ENCODE measurements at regions not wholly inside any gene's neighbourhood (a gene's known extent, or its start where the extent isn't known, plus 50 kb on each side); places are given as distances from the start of the nearest gene placed in this dataset.

DNA sequence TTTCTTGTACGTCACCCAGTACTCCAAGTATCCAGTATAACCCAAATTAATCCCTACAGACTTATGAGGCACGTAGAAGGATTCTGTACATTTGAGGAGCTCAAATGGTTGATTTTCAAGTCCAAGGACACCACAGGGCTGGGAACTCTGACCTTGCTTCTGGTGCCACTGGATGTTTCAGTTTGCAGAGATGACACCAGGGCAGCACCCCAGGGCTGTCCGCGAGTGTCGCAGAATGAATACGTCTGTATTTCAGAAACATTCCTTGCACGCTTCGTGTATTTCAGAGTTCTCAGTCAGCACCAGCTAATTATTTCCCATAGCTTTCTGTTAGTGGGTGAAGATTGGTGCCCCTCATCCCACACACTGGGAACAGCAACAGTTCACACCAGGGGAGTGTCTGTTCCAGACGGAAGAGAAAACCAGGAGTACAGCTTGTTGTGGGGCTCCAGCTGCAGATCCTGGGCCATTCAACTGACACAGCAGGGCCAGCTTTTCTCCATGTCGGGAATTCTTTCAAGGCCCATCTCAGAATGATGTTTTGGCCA lies 159.2 kb downstream of the RHOU start:
- intact Hi-C loops (cut with DNase I; ENCODE audit: low total_unique reads): no loop called here

DNA sequence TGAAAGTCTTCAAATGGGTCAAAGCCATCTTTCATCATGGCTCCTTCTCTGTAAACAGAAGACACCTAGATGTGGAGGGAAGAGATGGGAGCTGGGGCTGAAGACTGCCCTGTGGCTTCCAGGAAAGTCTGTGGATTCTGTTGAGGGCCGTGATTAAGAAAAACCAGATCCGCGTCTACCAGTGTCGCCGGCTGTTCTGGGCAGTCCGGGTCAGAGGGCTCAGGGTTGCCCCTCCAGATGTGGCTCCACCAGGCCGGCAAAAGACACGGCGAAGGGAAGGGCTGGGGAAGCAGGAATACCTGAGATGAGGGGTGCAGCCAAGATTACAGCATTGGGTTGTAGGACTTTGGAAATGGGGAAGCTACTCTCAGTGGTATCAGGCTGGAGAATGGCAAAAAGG lies 162.6 kb downstream of the RHOU start:
- intact Hi-C loops (cut with DNase I; ENCODE audit: low total_unique reads) (no loop called here), in situ Hi-C loops (cut with MboI; ENCODE audit: low sequenced_read_pairs in 4 of 4) (no loop called here)
- Histone ChIP-seq H3K9me3 (no peaks in the 10 kb centered on the region), H3K27ac (no peak overlapping the region), H3K27me3 (no peaks in the 10 kb centered on the region), H3K4me3 (no peak overlapping the region), H3K4me1 (peaks cover 2% of the 10 kb centered on the region in 2 donors), H3K36me3 (no peaks in the 10 kb centered on the region)
- DNase-seq (no peak), ATAC-seq (no peak)
- TF ChIP-seq CTCF (IDR thresholded peaks at IDR 0.05 in 4 of 5, conservative IDR thresholded peaks at IDR 0.05 in 1 of 5) (no peak), POLR2A (IDR thresholded peaks at IDR 0.05) (no peak)

More for the DNA sequence above, 159.2 kb downstream of the RHOU start:
- H3K27me3 ChIP-seq: no peaks in the 10 kb centered on the region
- H3K4me3 ChIP-seq: no peak overlapping the region
- no peaks in the 10 kb centered on the region for H3K4me1 ChIP-seq
- no peaks in the 10 kb centered on the region for H3K9me3 ChIP-seq
- no peaks in the 10 kb centered on the region for H3K36me3 ChIP-seq
- TF ChIP-seq POLR2A (IDR thresholded peaks at IDR 0.05) (no peak), CTCF (IDR thresholded peaks at IDR 0.05 in 4 of 5, conservative IDR thresholded peaks at IDR 0.05 in 1 of 5) (no peak)
- ATAC-seq (no peak), DNase-seq (no peak)
- H3K27ac ChIP-seq: no peak overlapping the region
- in situ Hi-C loops (cut with MboI; ENCODE audit: low sequenced_read_pairs in 4 of 4): no loop called here

DNA sequence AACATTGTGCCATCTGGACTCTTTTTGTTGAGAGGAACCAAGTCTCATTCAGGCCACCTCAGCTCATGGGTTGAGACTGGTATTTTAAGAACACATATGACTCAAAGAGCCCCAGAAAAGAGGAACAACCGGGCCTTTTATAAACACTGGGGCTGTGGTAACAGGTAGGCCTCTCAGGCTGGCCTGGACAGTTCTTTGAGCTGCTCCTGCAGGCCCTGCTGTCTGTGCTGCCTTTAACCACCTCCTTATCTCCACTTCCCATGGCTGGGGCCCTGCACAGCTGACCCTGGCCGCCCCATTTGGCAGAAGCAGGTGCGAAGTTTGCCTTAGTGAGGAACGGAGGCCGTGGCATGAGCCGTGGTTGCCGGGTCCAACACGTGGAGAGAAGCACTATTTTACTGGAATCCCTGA lies 163.3 kb downstream of the RHOU start:
- ATAC-seq (no peak), DNase-seq (no peak)
- no peak overlapping the region for H3K4me3 ChIP-seq
- no peak overlapping the region for H3K27ac ChIP-seq
- no peaks in the 10 kb centered on the region for H3K9me3 ChIP-seq
- no peaks in the 10 kb centered on the region for H3K27me3 ChIP-seq
- intact Hi-C loops (cut with DNase I; ENCODE audit: low total_unique reads): no loop called here
- H3K4me1 ChIP-seq: peaks cover 3 to 9% of the 10 kb centered on the region in 2 donors
- in situ Hi-C loops (cut with MboI; ENCODE audit: low sequenced_read_pairs in 4 of 4): no loop called here
- TF ChIP-seq POLR2A (IDR thresholded peaks at IDR 0.05) (no peak), CTCF (IDR thresholded peaks at IDR 0.05 in 4 of 5, conservative IDR thresholded peaks at IDR 0.05 in 1 of 5) (no peak)
- H3K36me3 ChIP-seq: no peaks in the 10 kb centered on the region

- no peak overlapping the region for H3K4me3 ChIP-seq
- H3K27me3 ChIP-seq: no peaks in the 10 kb centered on the region
- in situ Hi-C loops (cut with MboI; ENCODE audit: low sequenced_read_pairs in 4 of 4): no loop called here
- no peaks in the 10 kb centered on the region for H3K36me3 ChIP-seq
- TF ChIP-seq POLR2A (IDR thresholded peaks at IDR 0.05) (no peak), CTCF (IDR thresholded peaks at IDR 0.05 in 4 of 5, conservative IDR thresholded peaks at IDR 0.05 in 1 of 5) (no peak)
- H3K9me3 ChIP-seq: no peaks in the 10 kb centered on the region
- no peak overlapping the region for H3K27ac ChIP-seq
- ATAC-seq: no peak
- no peak for DNase-seq
- H3K4me1 ChIP-seq: peaks cover 3 to 10% of the 10 kb centered on the region in 2 donors
- intact Hi-C loops (cut with DNase I; ENCODE audit: low total_unique reads): no loop called here
Observed at GRCh38 chr1:228899421-228899956, 164.2 kb downstream of the RHOU start.

Data from gastrocnemius medialis (tissue), 4 donors.